K562 (cell line): ENCODE measurements at regions not wholly inside any gene's neighbourhood (a gene's known extent, or its start where the extent isn't known, plus 50 kb on each side); places are given as distances from the start of the nearest gene placed in this dataset.

Experiments used
- ATAC-seq: fragments of 200-7000 bp; cut with Tn5 transposase; 3 replicates; pipeline ENCODE4 v1.9.1; 2020; ENCODE audit warnings: moderate library complexity
- BruUV-seq: library from RNA; stranded (reverse); fragments of 400-500 nt; replicated peaks from 2 replicates; lab custom pipeline; 2021; lab: Mats Ljungman, UMichigan
- CTCF ChIA-PET: fragments of 300-600 bp; formaldehyde crosslinking; extraction: SDS; loops from one replicate; lab custom pipeline; 2021; ENCODE audit warnings: low intra/inter-chr PET ratio; lab: Yijun Ruan, JAX
- POLR2A ChIA-PET: fragments of 300-600, 350-650 bp; sonication (Branson Sonifier 250); formaldehyde crosslinking; extraction: SDS; loops from one replicate; lab custom pipeline; 2021; ENCODE audit warnings: antibody characterized with exemption, inconsistent platforms; lab: Yijun Ruan, JAX
- DNase-seq, 4 experiments: peaks; one replicate each; pipeline versions ENCODE4 v3.0.0 to v3.0.0-alpha.2; 2011 to 2018; ENCODE audit warnings: low spot score in 3 of 4, mixed read lengths in 3 of 4; ENCODE audit errors: extremely low read depth in 1 of 4
- FAIRE-seq: peaks from 2 replicates; lab custom pipeline; 2011; peaks lifted over from hg19 to GRCh38; lab: Jason Lieb, UNC
- H2AFZ ChIP-seq: 2 replicates; pipeline ENCODE4 v1.6.0; 2011; ENCODE audit warnings: low read depth, low read length, control low read depth, inconsistent platforms
- H3K27ac ChIP-seq: fragments of 200-600 bp; 3 replicates; pipeline ENCODE4 v1.8.0; 2011; ENCODE audit warnings: low read depth, mild to moderate bottlenecking, control low read depth, inconsistent platforms, low read length, moderate library complexity, mixed read lengths; ENCODE audit errors: extremely low read depth
- H3K27me3 ChIP-seq, 2 experiments: fragments of 300-600 bp in 1 of 2; 2 replicates in 1 of 2; 3 replicates in 1 of 2; pipeline versions ENCODE4 v1.6.0 to v1.8.0; 2011; ENCODE audit warnings: inconsistent platforms in 2 of 2, low read length in 2 of 2, mild to moderate bottlenecking in 1 of 2, mixed read lengths in 1 of 2, moderate library complexity in 1 of 2; ENCODE audit not compliant: control insufficient read depth in 2 of 2, insufficient read depth in 2 of 2
- H3K36me3 ChIP-seq: fragments of 300-600 bp; 3 replicates; pipeline ENCODE4 v1.8.0; 2011; ENCODE audit warnings: mild to moderate bottlenecking, low read length, inconsistent platforms; ENCODE audit not compliant: control insufficient read depth, insufficient read depth
- H3K4me1 ChIP-seq, 2 experiments: fragments of 200-600 bp in 1 of 2; replicated peaks in 1 of 2; 2 replicates in 1 of 2; 3 replicates in 1 of 2; pipeline versions ENCODE4 v1.5.1 to v1.8.0; 2011; ENCODE audit warnings: inconsistent platforms in 2 of 2, low read length in 2 of 2, mild to moderate bottlenecking in 1 of 2, mixed read lengths in 1 of 2, moderate library complexity in 1 of 2; ENCODE audit not compliant: control insufficient read depth in 2 of 2, insufficient read depth in 2 of 2
- H3K4me2 ChIP-seq: 2 replicates; pipeline ENCODE4 v1.6.1; 2011; ENCODE audit warnings: low read length, control low read depth, inconsistent platforms, mixed read lengths; ENCODE audit not compliant: insufficient read depth
- H3K4me3 ChIP-seq: fragments of 200-600 bp; sonication (generic), shearing (Covaris generic); 2 replicates; pipeline ENCODE4 v1.5.1; 2016; ENCODE audit warnings: control low read depth, inconsistent platforms
- H3K79me2 ChIP-seq: fragments of 200-600 bp; 3 replicates; pipeline ENCODE4 v1.8.0; 2011; ENCODE audit warnings: low read length, inconsistent platforms; ENCODE audit not compliant: control insufficient read depth, insufficient read depth
- H3K9ac ChIP-seq, 2 experiments: 2 replicates each; pipeline versions ENCODE4 v1.6.0 to v1.6.1; 2011; ENCODE audit warnings: low read depth in 2 of 2, low read length in 2 of 2, control low read depth in 1 of 2, inconsistent platforms in 1 of 2, mild to moderate bottlenecking in 1 of 2, mixed read lengths in 1 of 2; ENCODE audit not compliant: insufficient read depth in 1 of 2
- H3K9me1 ChIP-seq: one replicate; pipeline ENCODE4 v1.6.0; 2011; ENCODE audit warnings: inconsistent platforms, mild to moderate bottlenecking, low read length, moderate library complexity; ENCODE audit not compliant: control insufficient read depth, insufficient read depth
- H3K9me3 ChIP-seq: replicated peaks from 2 replicates; pipeline ENCODE4 v1.5.1; 2011; ENCODE audit warnings: low read depth, low read length, inconsistent platforms; ENCODE audit not compliant: control insufficient read depth, insufficient read depth
- H4K20me1 ChIP-seq: replicated peaks from 2 replicates; pipeline ENCODE4 v1.6.1; 2011; ENCODE audit warnings: low read length, inconsistent platforms, mixed read lengths; ENCODE audit not compliant: control insufficient read depth, insufficient read depth
- C11orf30 ChIP-seq: fragments of 450-650 bp; IDR thresholded peaks from 2 replicates; pipeline ENCODE4 v1.6.1; 2016; ENCODE audit warnings: low read depth, mild to moderate bottlenecking
- CHAMP1 ChIP-seq: fragments of 450-650 bp; IDR thresholded peaks from 2 replicates; pipeline ENCODE4 v1.6.1; 2016; ENCODE audit warnings: mild to moderate bottlenecking
- E2F3 ChIP-seq: fragments of 250-450 bp; sonication (Bioruptor Pico); IDR thresholded peaks from 2 replicates; pipeline ENCODE4 v1.4.0; 2020; ENCODE audit warnings: mild to moderate bottlenecking
- ELK3 ChIP-seq: fragments of 450-650 bp; formaldehyde crosslinking; IDR thresholded peaks from 2 replicates; pipeline ENCODE4 v1.4.0; 2020; ENCODE audit warnings: mild to moderate bottlenecking
- FOXM1 ChIP-seq, 2 experiments: fragments of 450-650 bp in 1 of 2; sonication (generic) in 1 of 2; formaldehyde crosslinking in 1 of 2; IDR thresholded peaks; 2 replicates each; pipeline versions ENCODE4 v1.6.1 to v1.9.0; 2017 to 2022; ENCODE audit warnings: low read depth in 2 of 2, mild to moderate bottlenecking in 2 of 2, missing genetic modification reagents in 1 of 2, moderate library complexity in 1 of 2
- GATA2 ChIP-seq: sonication (generic); formaldehyde crosslinking; IDR thresholded peaks from 2 replicates; pipeline ENCODE4 v1.4.0; 2020; ENCODE audit warnings: mild to moderate bottlenecking, missing genetic modification reagents
- NR0B1 ChIP-seq: fragments of 450-650 bp; IDR thresholded peaks from one replicate; pipeline ENCODE4 v1.6.1; 2018; ENCODE audit warnings: mild to moderate bottlenecking, moderate library complexity; ENCODE audit not compliant: partially characterized antibody
- POLR2B ChIP-seq: fragments of 450-650 bp; IDR thresholded peaks from 2 replicates; pipeline ENCODE4 v1.6.1; 2018; ENCODE audit warnings: low read depth; ENCODE audit not compliant: partially characterized antibody
- SNAPC5 ChIP-seq: fragments of 250-450 bp; sonication (Bioruptor Pico); IDR thresholded peaks from 2 replicates; pipeline ENCODE4 v1.8.0; 2021; ENCODE audit warnings: moderate library complexity, mild to moderate bottlenecking, inconsistent platforms
- XRCC3 ChIP-seq: fragments of 450-650 bp; IDR thresholded peaks from 2 replicates; pipeline ENCODE4 v1.6.1; 2017; ENCODE audit warnings: mild to moderate bottlenecking, moderate library complexity
- ZNF23 ChIP-seq: fragments of 250-450 bp; sonication (Bioruptor Pico); IDR thresholded peaks from 2 replicates; pipeline ENCODE4 v1.4.0; 2020; ENCODE audit warnings: mild to moderate bottlenecking
- ZNF592 ChIP-seq: fragments of 450-650 bp; IDR thresholded peaks from 2 replicates; pipeline ENCODE4 v1.6.1; 2017; ENCODE audit warnings: antibody characterized with exemption, mild to moderate bottlenecking
- ZNF75A ChIP-seq: fragments of 450-650 bp; formaldehyde crosslinking; IDR thresholded peaks from 2 replicates; pipeline ENCODE4 v1.4.0; 2020; ENCODE audit warnings: mild to moderate bottlenecking
- WGBS: fragments of 100-300 bp; shearing (Covaris generic); methylation state at CpG from one replicate; pipeline ENCODE4 v1.1.6; 2016; ENCODE audit warnings: low coverage, mixed read lengths; ENCODE audit not compliant: insufficient coverage; ENCODE audit errors: missing lambda C conversion rate; 5-methylcytosine and 5-hydroxymethylcytosine counted together
- in situ Hi-C: fragments of 300-500 bp; cut with MboI; formaldehyde crosslinking; loops from 4 replicates; pipeline ENCODE4 v1.15.0; 2018; ENCODE audit warnings: inconsistent platforms, mixed read lengths
- intact Hi-C: fragments of 100-400 bp; cut with micrococcal nuclease; formaldehyde crosslinking; loops from 2 replicates; pipeline ENCODE4 v1.14.2; 2022

- no peak for TF ChIP-seq CHAMP1
- TF ChIP-seq E2F3 (CRISPR knock-in tag): no peak
- TF ChIP-seq C11orf30: peak; percentile 28; the same call in 1 of the 2 replicates
These were observed 636.4 kb downstream of the PLPP3 start (continued) for GRCh38 chr1:55943012-55943411.

GRCh38 chr1:55939866-55940265 is 639.5 kb downstream of the PLPP3 start:
- Histone ChIP-seq H3K79me2 (no peaks in the 10 kb centered on the region), H3K9ac (no peak overlapping the region), H3K4me3 (no peak overlapping the region), H3K36me3 (no peaks in the 10 kb centered on the region), H3K9me1 (no peaks in the 10 kb centered on the region), H3K27me3 (no peaks in the 10 kb centered on the region), H2AFZ (no peak overlapping the region), H3K4me1 (no peaks in the 10 kb centered on the region), H3K27ac (no peak overlapping the region), H4K20me1 (no peaks in the 10 kb centered on the region), H3K4me2 (no peak overlapping the region), H3K9me3 (no peaks in the 10 kb centered on the region)
- DNase-seq (no peak), ATAC-seq (no peak), FAIRE-seq (no peak)
- in situ Hi-C loops: no loop called here
- CTCF ChIA-PET: interaction anchor here (0.6 kb wide), 1 partner anchor 12 kb away, joined by 4 read pairs; no protein-coding TSS in a partner anchor
- POLR2A ChIA-PET: no interaction called here
- WGBS: 0% methylated on average over 1 of the region's 1 CpG
- BruUV-seq: no TSS peak
- intact Hi-C loops: no loop called here
- TF ChIP-seq FOXM1 (IDR thresholded peaks at IDR 0.05; ENCODE audit: low read depth) (no peak), FOXM1 (CRISPR knock-in tag; IDR thresholded peaks at IDR 0.05; ENCODE audit: low read depth) (no peak), GATA2 (CRISPR knock-in tag) (no peak), SNAPC5 (CRISPR knock-in tag) (no peak), NR0B1 (no peak), ZNF75A (CRISPR knock-in tag) (no peak), ELK3 (CRISPR knock-in tag) (no peak), ZNF592 (no peak), XRCC3 (no peak), POLR2B (no peak), ZNF23 (CRISPR knock-in tag) (no peak)
